Ectodermal cell (in vitro differentiated cells): ENCODE measurements at regions not wholly inside any gene's neighbourhood (a gene's known extent, or its start where the extent isn't known, plus 50 kb on each side); places are given as distances from the start of the nearest gene placed in this dataset.
"Not testable (repeated sequence)": the region's sequence is repeated elsewhere in the genome, so short reads cannot be mapped to it uniquely, and the experiment has no call there.

ENCODE experiments used
- H3K27ac ChIP-seq: 2 replicates; pipeline ENCODE4 v1.7.0; 2013; ENCODE audit warnings: mild to moderate bottlenecking, low read depth, low read length; ENCODE audit not compliant: insufficient read depth, poor library complexity, severe bottlenecking
- H3K27me3 ChIP-seq: 2 replicates; pipeline ENCODE4 v1.7.0; 2013; ENCODE audit warnings: mild to moderate bottlenecking, low read length; ENCODE audit not compliant: insufficient read depth, control insufficient read depth, poor library complexity, severe bottlenecking
- H3K36me3 ChIP-seq: one replicate; pipeline ENCODE4 v1.7.0; 2013; ENCODE audit warnings: low read length; ENCODE audit not compliant: control insufficient read depth, insufficient read depth
- H3K4me1 ChIP-seq: one replicate; pipeline ENCODE4 v1.7.0; 2013; ENCODE audit warnings: low read length; ENCODE audit not compliant: control insufficient read depth, insufficient read depth
- H3K4me3 ChIP-seq: 2 replicates; pipeline ENCODE4 v1.7.0; 2013; ENCODE audit warnings: low read depth, low read length, control low read depth; ENCODE audit not compliant: insufficient read depth
- H3K9me3 ChIP-seq: 2 replicates; pipeline ENCODE4 v1.7.0; 2013; ENCODE audit warnings: mild to moderate bottlenecking, low read length, moderate library complexity; ENCODE audit not compliant: control insufficient read depth
- WGBS, 2 experiments: methylation state at CpG; one replicate each; pipeline ENCODE4 v1.1.7; 2013; ENCODE audit warnings: missing lambda C conversion rate in 2 of 2; 5-methylcytosine and 5-hydroxymethylcytosine counted together

DNA sequence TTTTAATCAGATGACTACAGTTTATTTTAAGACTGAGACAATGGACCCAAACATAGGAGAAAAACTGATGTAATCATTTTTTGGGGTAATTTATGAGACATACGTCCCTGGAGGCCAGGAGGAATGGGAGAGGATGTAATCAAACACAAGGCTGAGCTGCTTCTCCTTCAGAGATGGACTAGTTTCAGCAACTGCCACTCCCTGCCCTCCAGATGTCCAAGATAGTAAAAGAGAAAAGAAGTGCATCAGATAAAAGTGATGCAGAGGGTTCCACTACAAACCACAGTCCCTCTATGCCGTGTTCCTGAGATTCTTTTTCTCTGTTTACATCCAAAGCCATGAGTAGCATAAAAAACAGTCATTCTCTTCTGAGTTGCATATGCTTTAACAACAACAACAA, 101.1 kb downstream of the DACT1 start:
- 91 to 92% methylated on average over 2 of the region's 2 CpGs for WGBS, 2 experiments
- H3K9me3 ChIP-seq: no peaks in the 10 kb centered on the region
- no peak overlapping the region for H3K4me3 ChIP-seq
- H3K27ac ChIP-seq: no peak overlapping the region
- no peaks in the 10 kb centered on the region for H3K27me3 ChIP-seq
- no peaks in the 10 kb centered on the region for H3K4me1 ChIP-seq
- no peaks in the 10 kb centered on the region for H3K36me3 ChIP-seq

DNA sequence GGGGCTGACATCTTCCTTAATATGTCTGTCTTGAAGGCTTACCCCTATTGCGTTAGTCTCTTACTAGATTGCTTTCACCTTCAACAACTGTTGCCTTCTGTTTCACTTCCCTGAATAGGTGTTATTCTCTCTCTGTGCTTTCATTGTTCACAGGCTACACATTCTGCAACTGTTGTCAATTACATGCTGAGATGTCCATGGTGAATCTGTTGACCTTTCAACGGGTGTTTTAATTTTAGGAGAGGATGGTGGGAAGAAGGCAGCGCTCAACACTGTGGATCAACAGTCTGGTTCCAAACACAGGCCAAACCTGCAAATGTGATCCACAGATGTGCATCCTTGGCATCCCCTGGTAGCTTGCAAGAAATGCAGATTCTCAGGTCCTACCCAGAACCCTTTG, 101.9 kb downstream of the DACT1 start:
- no peaks in the 10 kb centered on the region for H3K36me3 ChIP-seq
- no peaks in the 10 kb centered on the region for H3K9me3 ChIP-seq
- H3K27me3 ChIP-seq: no peaks in the 10 kb centered on the region
- H3K4me1 ChIP-seq: peaks cover 3% of the 10 kb centered on the region
- no peak overlapping the region for H3K27ac ChIP-seq
- no peak overlapping the region for H3K4me3 ChIP-seq
- WGBS, 2 experiments: 85 to 93% methylated on average over 3 of the region's 3 CpGs

DNA sequence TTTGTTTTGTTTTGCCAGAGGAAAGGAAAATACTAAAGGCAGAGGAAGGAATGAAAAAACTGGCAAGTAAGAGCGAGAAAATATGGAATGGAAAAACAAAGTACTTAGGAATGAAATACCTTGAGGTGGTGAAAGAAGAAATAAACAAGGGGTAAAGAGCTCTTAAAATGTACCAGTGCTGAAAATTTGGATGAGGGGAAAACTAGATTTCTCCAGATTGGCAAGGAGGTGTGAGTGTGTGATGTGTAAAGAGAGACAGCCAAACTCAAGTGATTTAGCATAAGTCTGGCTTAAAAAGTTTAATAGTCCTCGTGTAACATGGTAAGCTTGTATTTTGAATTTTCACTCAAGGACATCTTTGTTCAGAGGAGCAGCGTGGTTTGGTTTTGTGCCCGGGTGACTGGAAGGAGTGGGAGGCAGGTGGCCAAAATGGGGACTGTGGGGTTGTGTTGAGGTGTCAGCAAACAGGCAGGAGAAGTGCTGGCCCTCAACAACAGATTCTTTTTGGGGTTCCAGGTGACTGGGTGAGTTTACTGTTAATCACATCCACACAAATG, 102.7 kb downstream of the DACT1 start:
- Histone ChIP-seq H3K4me3 (no peak overlapping the region), H3K27ac (no peak overlapping the region), H3K9me3 (no peaks in the 10 kb centered on the region), H3K4me1 (peaks cover 11% of the 10 kb centered on the region), H3K36me3 (no peaks in the 10 kb centered on the region), H3K27me3 (no peaks in the 10 kb centered on the region)
- 90 to 95% methylated on average over 4 of the region's 4 CpGs for WGBS, 2 experiments

DNA sequence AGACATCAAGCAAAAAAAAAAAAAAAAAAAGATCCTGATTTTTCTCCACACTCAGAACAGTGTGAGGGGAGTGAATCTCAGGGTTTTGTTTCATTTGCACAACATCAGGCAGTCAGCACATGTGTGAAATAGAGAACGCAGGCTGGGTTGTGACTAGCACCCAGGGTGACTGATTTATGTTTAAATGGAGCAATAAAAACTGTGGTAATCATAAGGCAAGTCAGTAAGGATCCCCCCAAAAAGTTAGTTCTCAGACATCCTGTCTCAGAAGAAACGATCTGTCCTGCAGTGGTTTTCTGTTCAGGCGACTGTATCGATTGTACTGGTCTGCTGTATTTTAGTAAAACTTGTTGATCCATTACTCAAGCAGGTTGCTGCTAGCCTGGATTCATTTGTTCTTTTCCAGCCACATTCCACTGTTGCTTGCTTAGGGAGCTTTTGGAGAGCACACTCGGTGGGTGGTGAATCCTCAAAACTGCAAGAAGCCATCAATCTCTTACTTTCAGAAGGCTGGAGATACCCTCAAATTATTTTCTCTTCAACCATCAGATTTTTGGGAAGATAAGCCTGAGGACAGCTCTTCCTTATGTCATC, 107.1 kb downstream of the DACT1 start:
- Histone ChIP-seq H3K4me3 (no peak overlapping the region), H3K9me3 (no peaks in the 10 kb centered on the region), H3K4me1 (peaks cover 13% of the 10 kb centered on the region), H3K36me3 (no peaks in the 10 kb centered on the region), H3K27ac (no peak overlapping the region), H3K27me3 (no peaks in the 10 kb centered on the region)
- WGBS, 2 experiments: 79 to 80% methylated on average over 5 of the region's 5 CpGs

DNA sequence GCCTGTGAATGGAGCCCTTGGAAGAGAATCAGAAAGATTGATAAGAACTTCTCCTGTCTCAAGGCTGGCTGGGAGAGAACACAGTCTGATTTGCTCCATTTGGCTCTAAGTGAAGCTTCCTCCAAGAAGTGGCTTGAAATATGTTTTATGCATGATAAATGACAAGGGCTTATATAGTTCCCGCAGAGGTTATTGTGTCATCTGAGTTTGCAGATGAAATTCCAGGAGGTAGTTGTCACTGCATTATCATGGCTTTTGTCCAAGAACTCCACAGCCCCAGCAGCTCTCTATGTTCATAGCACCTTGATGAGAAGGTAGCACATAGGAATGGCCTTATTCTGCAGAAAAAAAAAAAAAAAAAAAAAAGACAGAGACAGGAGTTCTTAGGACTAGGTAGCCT, 108.5 kb downstream of the DACT1 start:
- Histone ChIP-seq H3K27me3 (no peaks in the 10 kb centered on the region), H3K9me3 (no peaks in the 10 kb centered on the region), H3K27ac (no peak overlapping the region), H3K36me3 (no peaks in the 10 kb centered on the region), H3K4me1 (peaks cover 13% of the 10 kb centered on the region), H3K4me3 (no peak overlapping the region)
- 90 to 92% methylated on average over 1 of the region's 1 CpG for WGBS, 2 experiments

DNA sequence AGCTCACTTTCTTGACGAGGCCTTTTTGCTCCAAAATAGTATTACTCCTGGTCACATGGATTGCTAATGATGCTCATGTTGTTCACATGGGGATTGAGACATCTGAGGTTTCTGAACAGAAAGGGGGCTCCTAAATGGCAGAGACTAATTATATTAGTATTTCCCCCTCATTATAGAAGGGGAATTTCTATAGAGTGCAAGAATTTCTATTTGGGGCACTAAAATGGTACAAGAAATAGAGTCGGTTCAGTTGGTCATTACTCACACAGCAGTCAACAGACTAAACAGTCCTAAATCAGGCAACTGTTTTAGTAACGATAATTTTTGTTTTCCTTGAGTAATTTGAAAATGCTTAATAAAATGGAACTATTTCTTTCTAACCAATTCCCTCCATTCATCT, 108.9 kb downstream of the DACT1 start:
- WGBS, 2 experiments: 94 to 99% methylated on average over 2 to 3 of the region's 3 CpGs
- peaks cover 13% of the 10 kb centered on the region for H3K4me1 ChIP-seq

DNA sequence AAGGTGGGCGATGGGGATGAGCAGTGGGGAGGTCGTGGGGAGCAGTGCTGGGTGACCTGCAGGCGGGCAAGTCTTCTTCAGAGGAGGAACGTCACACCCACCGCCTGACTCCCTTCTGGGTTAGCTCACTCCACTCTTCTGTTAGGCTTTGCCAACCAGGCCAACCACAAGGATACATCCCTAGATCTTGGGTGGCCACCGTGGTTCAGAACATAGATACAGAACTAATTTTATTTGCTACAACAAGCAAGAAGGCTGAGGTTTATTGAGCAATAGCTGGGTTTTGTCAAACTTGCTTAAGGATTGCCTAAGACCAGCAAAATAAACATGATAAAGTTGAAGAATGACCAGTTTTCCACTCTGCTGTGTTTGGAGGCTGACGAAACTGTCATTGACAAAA, 109.4 kb downstream of the DACT1 start:
- WGBS, 2 experiments: 91 to 97% methylated on average over 7 of the region's 7 CpGs
- Histone ChIP-seq H3K4me1 (peaks cover 13% of the 10 kb centered on the region), H3K9me3 (no peaks in the 10 kb centered on the region), H3K27me3 (no peaks in the 10 kb centered on the region), H3K4me3 (no peak overlapping the region), H3K27ac (no peak overlapping the region), H3K36me3 (no peaks in the 10 kb centered on the region)

More for the DNA sequence above, 108.9 kb downstream of the DACT1 start:
- no peak overlapping the region for H3K4me3 ChIP-seq
- H3K27ac ChIP-seq: no peak overlapping the region
- no peaks in the 10 kb centered on the region for H3K36me3 ChIP-seq
- no peaks in the 10 kb centered on the region for H3K27me3 ChIP-seq
- no peaks in the 10 kb centered on the region for H3K9me3 ChIP-seq

DNA sequence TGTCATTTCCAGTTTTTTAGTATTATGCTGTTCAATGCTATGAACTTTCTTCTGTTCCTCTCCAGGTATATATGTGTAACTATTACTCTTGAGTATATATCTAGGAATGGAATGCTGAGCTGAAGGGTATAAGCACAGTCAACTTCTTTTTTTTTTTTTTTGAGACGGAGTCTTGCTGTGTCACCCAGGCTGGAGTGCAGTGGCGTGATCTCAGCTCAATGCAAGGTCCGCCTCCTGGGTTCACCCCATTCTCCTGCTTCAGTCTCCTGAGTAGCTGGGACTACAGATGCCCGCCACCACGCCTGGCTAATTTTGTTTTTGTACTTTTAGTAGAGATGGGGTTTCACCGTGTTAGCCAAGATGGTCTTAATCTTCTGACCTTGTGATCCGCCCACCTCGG, 110.5 kb downstream of the DACT1 start:
- 87 to 90% methylated on average over 8 of the region's 8 CpGs for WGBS, 2 experiments
- not testable (repeated sequence) for H3K27ac ChIP-seq

DNA sequence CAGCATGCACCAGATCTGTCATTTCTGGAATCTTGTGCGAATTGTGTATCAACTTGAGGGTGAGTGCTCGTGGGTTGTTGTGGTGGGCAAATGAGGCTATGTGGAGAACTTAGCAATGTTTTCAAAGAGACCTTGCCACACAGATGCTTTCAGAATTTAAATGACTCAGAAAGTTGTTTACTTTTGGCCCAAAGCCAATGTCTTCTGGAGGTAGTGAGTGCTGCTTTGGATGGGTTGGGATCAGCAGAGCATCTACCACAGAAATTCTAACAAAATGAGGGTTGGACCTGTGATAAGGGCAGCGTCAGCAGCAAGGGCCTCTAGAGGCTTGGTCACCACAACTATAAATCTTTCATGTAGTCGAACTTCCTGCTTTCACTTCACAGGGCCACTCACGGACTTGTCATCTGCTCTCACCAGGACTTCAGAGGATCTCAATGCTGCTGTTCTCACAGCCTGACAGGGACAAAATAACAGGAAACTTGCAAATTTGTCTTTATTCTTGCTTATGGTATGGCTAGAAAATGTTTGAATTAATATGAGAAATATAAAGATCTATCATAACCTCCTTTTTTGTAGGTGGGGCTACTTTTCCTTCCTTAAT, 111.4 kb downstream of the DACT1 start:
- no peak overlapping the region for H3K27ac ChIP-seq

More for the DNA sequence above, 110.5 kb downstream of the DACT1 start:
- H3K9me3 ChIP-seq, H3K36me3 ChIP-seq, H3K27me3 ChIP-seq, H3K4me3 ChIP-seq: not testable (repeated sequence)
- peaks cover 13% of the 10 kb centered on the region for H3K4me1 ChIP-seq

DNA sequence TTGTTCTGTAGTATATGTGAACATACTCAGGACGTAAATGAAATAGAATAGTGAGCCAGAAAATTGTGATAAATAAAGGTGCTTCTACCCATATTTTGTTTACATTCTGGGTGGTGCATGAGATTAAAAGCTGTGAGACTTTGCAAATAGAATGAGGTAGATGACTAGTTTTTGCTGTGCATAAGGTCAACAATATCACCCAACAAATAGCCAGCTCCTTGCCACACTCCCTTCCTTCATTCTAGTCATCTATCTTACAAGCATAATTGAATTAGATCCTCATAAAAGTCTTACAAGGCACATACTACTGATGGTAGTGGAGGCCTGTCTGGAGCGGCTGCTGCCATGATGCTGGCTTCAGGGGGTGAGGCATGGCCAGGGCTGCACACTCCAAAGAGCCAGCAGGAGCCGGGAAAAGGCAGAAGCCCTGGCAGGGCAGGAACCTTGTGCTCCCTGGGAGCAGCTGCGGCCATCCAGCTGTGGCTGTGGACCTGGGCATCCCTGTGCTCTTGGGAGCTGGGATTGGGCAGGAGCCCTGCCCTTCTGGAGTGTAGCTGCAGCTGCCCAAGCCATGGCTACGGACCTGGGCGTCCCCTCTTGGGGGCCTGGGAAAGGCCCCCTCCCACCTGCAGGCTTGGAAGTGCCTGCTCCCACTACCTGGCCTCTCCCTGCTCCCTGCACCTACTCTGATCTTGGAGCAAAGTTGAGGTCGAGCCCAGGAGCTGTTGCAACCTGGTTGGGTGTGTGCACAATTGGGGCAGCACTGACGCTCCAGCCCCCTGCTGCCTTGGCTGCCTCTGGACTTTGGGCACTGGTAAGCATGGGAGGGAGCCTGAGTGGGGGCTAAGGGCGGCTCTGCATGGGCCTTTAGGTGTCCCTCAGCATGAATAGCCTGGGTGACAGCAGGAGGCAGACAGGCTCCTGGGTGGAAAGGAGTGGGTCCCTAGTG, 112.8 kb downstream of the DACT1 start:
- peaks cover 6% of the 10 kb centered on the region for H3K4me1 ChIP-seq
- H3K36me3 ChIP-seq: no peaks in the 10 kb centered on the region
- no peak overlapping the region for H3K4me3 ChIP-seq
- H3K27ac ChIP-seq: no peak overlapping the region
- no peaks in the 10 kb centered on the region for H3K9me3 ChIP-seq
- H3K27me3 ChIP-seq: no peaks in the 10 kb centered on the region
- 83 to 84% methylated on average over 9 of the region's 9 CpGs for WGBS, 2 experiments

More for the DNA sequence above, 111.4 kb downstream of the DACT1 start:
- Histone ChIP-seq H3K4me1 (peaks cover 13% of the 10 kb centered on the region), H3K4me3 (no peak overlapping the region), H3K36me3 (no peaks in the 10 kb centered on the region), H3K9me3 (no peaks in the 10 kb centered on the region), H3K27me3 (no peaks in the 10 kb centered on the region)
- 91 to 92% methylated on average over 5 of the region's 5 CpGs for WGBS, 2 experiments
